Mesendoderm (in vitro differentiated cells): ENCODE measurements at regions not wholly inside any gene's neighbourhood (a gene's known extent, or its start where the extent isn't known, plus 50 kb on each side); places are given as distances from the start of the nearest gene placed in this dataset.

Source experiments
- DNase-seq: peaks from one replicate; pipeline ENCODE4 v3.0.0; 2013
- H2AK5ac ChIP-seq: 2 replicates; pipeline ENCODE4 v1.6.1; 2013; ENCODE audit warnings: low read length, inconsistent platforms
- H2BK120ac ChIP-seq: 2 replicates; pipeline ENCODE4 v1.6.1; 2013; ENCODE audit warnings: low read depth, mild to moderate bottlenecking, low read length, moderate library complexity, mixed read lengths
- H2BK15ac ChIP-seq: replicated peaks from 2 replicates; pipeline ENCODE4 v1.6.1; 2013; ENCODE audit warnings: low read depth, mild to moderate bottlenecking, moderate library complexity
- H2BK5ac ChIP-seq: 2 replicates; pipeline ENCODE4 v1.6.1; 2013; ENCODE audit warnings: low read length, inconsistent platforms
- H3K18ac ChIP-seq: 2 replicates; pipeline ENCODE4 v1.6.1; 2013; ENCODE audit warnings: mild to moderate bottlenecking, low read length, mixed read lengths
- H3K23ac ChIP-seq: one replicate; pipeline ENCODE4 v1.6.1; 2013; ENCODE audit warnings: low read length
- H3K27ac ChIP-seq: 2 replicates; pipeline ENCODE4 v1.5.1; 2013; ENCODE audit warnings: low read depth, mild to moderate bottlenecking, inconsistent platforms, low read length, moderate library complexity
- H3K27me3 ChIP-seq: 2 replicates; pipeline ENCODE4 v1.6.1; 2013; ENCODE audit warnings: low read length, control low read depth, mild to moderate bottlenecking, inconsistent platforms; ENCODE audit not compliant: insufficient read depth, poor library complexity
- H3K36me3 ChIP-seq: 2 replicates; pipeline ENCODE4 v1.6.1; 2013; ENCODE audit warnings: low read length, inconsistent platforms; ENCODE audit not compliant: control insufficient read depth, insufficient read depth
- H3K4ac ChIP-seq: one replicate; pipeline ENCODE4 v1.6.1; 2013; ENCODE audit warnings: low read depth, mild to moderate bottlenecking, low read length, moderate library complexity
- H3K4me1 ChIP-seq: 2 replicates; pipeline ENCODE4 v1.6.1; 2013; ENCODE audit warnings: low read depth, low read length, inconsistent platforms; ENCODE audit not compliant: control insufficient read depth
- H3K4me2 ChIP-seq: 2 replicates; pipeline ENCODE4 v1.6.1; 2013; ENCODE audit warnings: low read length
- H3K4me3 ChIP-seq: 2 replicates; pipeline ENCODE4 v1.5.1; 2013; ENCODE audit warnings: mild to moderate bottlenecking, low read length
- H3K56ac ChIP-seq: one replicate; pipeline ENCODE4 v1.6.1; 2013; ENCODE audit warnings: low read length
- H3K79me1 ChIP-seq: 2 replicates; pipeline ENCODE4 v1.6.1; 2013; ENCODE audit warnings: low read length, inconsistent platforms
- H3K79me2 ChIP-seq: 2 replicates; pipeline ENCODE4 v1.6.1; 2013; ENCODE audit warnings: mild to moderate bottlenecking, low read length; ENCODE audit not compliant: control insufficient read depth, insufficient read depth
- H3K9ac ChIP-seq: 2 replicates; pipeline ENCODE4 v1.6.1; 2013; ENCODE audit warnings: low read length, inconsistent platforms
- H4K5ac ChIP-seq: one replicate; pipeline ENCODE4 v1.6.1; 2013; ENCODE audit warnings: low read length
- H4K8ac ChIP-seq: one replicate; pipeline ENCODE4 v1.6.1; 2013; ENCODE audit warnings: low read depth, mild to moderate bottlenecking, control low read depth, low read length, moderate library complexity
- WGBS: extraction: QIAGEN DNeasy Blood & Tissue Kit; methylation state at CpG from one replicate; pipeline ENCODE4 v1.1.7; 2013; ENCODE audit warnings: low lambda C conversion rate, missing lambda C conversion rate; ENCODE audit not compliant: insufficient coverage; ENCODE audit errors: extremely low coverage; 5-methylcytosine and 5-hydroxymethylcytosine counted together

DNA sequence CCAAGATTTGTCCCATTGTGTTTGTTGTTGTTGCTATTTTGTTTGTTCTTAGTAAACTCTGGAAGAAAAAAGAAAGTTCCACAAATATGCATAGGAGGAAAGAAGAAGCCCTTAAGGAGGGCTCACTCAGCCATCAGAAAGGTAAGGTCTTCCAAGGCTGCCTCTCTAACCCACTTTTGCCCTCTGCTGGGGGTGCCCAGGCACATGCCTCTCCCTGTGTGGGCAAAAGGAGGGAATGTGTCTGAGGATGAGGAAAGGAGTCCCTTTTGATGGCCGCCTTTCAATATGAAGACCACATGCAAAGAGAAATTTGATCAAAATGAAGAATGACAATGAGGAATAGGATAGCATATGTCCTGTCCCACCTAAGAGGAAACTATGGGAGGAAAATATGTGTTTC is 248.2 kb upstream of the POU3F2 start:
- H3K27ac ChIP-seq: no peak overlapping the region
- no peaks in the 10 kb centered on the region for H3K79me2 ChIP-seq
- no CpG with 5 or more reads among the region's 1 CpG for WGBS
- H3K56ac ChIP-seq: no peak overlapping the region
- no peak overlapping the region for H3K4ac ChIP-seq
- no peak overlapping the region for H3K4me2 ChIP-seq
- H2BK120ac ChIP-seq: no peak overlapping the region
- no peak overlapping the region for H3K23ac ChIP-seq
- H3K4me3 ChIP-seq: no peak overlapping the region
- H2BK15ac ChIP-seq: no peak overlapping the region
- H3K9ac ChIP-seq: no peak overlapping the region
- no peak overlapping the region for H2BK5ac ChIP-seq
- no peak overlapping the region for H4K5ac ChIP-seq
- H3K4me1 ChIP-seq: no peaks in the 10 kb centered on the region
- H2AK5ac ChIP-seq: no peak overlapping the region
- H3K18ac ChIP-seq: no peak overlapping the region
- no peaks in the 10 kb centered on the region for H3K27me3 ChIP-seq
- no peaks in the 10 kb centered on the region for H3K36me3 ChIP-seq
- no peak overlapping the region for H4K8ac ChIP-seq
- no peaks in the 10 kb centered on the region for H3K79me1 ChIP-seq
- DNase-seq: peak; percentile 16

DNA sequence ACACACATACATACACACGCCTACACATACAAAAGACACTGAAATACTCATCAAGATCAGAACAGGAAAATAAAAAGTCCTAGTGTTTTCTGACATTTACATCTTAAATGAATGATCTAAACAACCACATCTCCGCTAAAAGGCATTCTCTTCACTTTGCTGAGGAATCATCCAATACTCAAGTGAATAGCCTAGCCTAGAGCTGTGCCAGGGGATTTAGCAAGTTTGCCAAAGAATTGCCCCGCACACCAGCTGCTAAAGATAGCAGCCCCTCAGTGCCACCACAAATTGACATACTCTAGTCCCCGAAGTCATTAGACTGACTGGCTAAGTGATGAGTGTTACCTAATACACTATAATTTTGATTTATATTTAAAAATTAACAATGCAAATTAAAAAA is 246.8 kb upstream of the POU3F2 start:
- no peak overlapping the region for H2AK5ac ChIP-seq
- WGBS: no CpG with 5 or more reads among the region's 4 CpGs
- no peaks in the 10 kb centered on the region for H3K79me1 ChIP-seq
- no peak overlapping the region for H3K18ac ChIP-seq
- H3K79me2 ChIP-seq: no peaks in the 10 kb centered on the region
- H2BK15ac ChIP-seq: no peak overlapping the region
- no peak overlapping the region for H3K9ac ChIP-seq
- no peak overlapping the region for H3K4ac ChIP-seq
- H3K4me1 ChIP-seq: no peaks in the 10 kb centered on the region
- DNase-seq: no peak
- H3K56ac ChIP-seq: no peak overlapping the region
- no peak overlapping the region for H4K8ac ChIP-seq
- no peak overlapping the region for H3K4me3 ChIP-seq
- H4K5ac ChIP-seq: no peak overlapping the region
- no peaks in the 10 kb centered on the region for H3K36me3 ChIP-seq
- H3K27me3 ChIP-seq: no peaks in the 10 kb centered on the region
- no peak overlapping the region for H3K23ac ChIP-seq
- no peak overlapping the region for H3K27ac ChIP-seq
- no peak overlapping the region for H2BK120ac ChIP-seq
- no peak overlapping the region for H2BK5ac ChIP-seq
- no peak overlapping the region for H3K4me2 ChIP-seq

DNA sequence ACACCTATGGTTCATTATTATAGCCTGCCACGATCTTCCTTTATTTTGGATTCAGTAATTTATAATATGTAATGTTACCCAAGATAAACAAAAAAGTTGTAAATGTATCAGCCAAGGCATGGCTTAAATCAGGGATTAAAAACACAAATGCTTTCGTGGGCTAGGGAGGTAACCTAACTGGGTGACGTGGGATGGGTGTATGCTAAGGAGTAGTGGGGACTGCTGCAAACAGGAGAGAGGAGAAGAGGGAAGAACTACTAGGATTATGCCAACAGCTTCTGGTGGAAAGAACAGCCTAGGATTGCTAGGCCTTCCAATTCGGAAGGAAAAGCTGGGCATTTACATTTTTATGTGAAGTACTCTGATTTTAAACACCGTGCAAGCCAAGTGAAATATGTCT is 244.8 kb upstream of the POU3F2 start:
- Histone ChIP-seq H2AK5ac (no peak overlapping the region), H3K4me2 (no peak overlapping the region), H3K27ac (no peak overlapping the region), H4K5ac (no peak overlapping the region), H2BK5ac (no peak overlapping the region), H2BK15ac (no peak overlapping the region), H3K56ac (no peak overlapping the region), H3K18ac (no peak overlapping the region), H3K79me2 (no peaks in the 10 kb centered on the region), H3K4me3 (no peak overlapping the region), H3K79me1 (no peaks in the 10 kb centered on the region), H3K23ac (no peak overlapping the region), H3K4me1 (no peaks in the 10 kb centered on the region), H3K9ac (no peak overlapping the region), H4K8ac (no peak overlapping the region), H3K36me3 (no peaks in the 10 kb centered on the region), H2BK120ac (no peak overlapping the region), H3K4ac (no peak overlapping the region), H3K27me3 (no peaks in the 10 kb centered on the region)
- DNase-seq: no peak
- WGBS: no CpG with 5 or more reads among the region's 5 CpGs

DNA sequence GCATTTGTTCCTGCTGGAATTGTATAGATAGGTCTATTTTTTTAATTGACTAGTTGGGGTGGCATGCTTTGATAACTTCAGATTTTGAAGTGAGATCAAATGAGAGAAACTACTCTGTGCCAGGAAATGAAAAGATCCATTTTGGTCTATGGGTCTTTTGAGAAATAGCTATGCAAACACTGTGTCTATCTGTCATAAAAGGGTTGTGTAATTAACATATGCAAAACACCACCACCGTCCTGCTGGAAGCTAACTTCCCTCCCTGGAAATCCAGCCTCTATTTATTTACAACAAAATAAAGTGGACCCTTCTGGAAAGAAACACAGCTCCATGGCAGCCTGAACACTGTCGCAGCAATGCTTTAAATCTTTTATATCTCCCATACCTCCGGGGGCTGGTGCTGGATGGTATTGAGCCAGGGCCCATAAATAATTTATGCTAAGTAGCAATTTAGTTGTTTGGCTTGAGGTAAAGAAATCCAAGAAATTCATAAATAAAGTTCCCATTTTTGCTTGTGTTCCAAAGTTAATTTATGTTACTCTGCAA is 244.2 kb upstream of the POU3F2 start:
- Histone ChIP-seq H3K4me3 (no peak overlapping the region), H3K18ac (no peak overlapping the region), H2BK15ac (no peak overlapping the region), H2AK5ac (no peak overlapping the region), H4K5ac (no peak overlapping the region), H3K23ac (no peak overlapping the region), H2BK5ac (no peak overlapping the region), H3K79me2 (no peaks in the 10 kb centered on the region), H3K4me1 (no peaks in the 10 kb centered on the region), H4K8ac (no peak overlapping the region), H3K79me1 (no peaks in the 10 kb centered on the region), H2BK120ac (no peak overlapping the region), H3K9ac (no peak overlapping the region), H3K56ac (no peak overlapping the region), H3K4ac (no peak overlapping the region), H3K27ac (no peak overlapping the region), H3K4me2 (no peak overlapping the region), H3K27me3 (no peaks in the 10 kb centered on the region), H3K36me3 (no peaks in the 10 kb centered on the region)
- WGBS: no CpG with 5 or more reads among the region's 3 CpGs
- no peak for DNase-seq

DNA sequence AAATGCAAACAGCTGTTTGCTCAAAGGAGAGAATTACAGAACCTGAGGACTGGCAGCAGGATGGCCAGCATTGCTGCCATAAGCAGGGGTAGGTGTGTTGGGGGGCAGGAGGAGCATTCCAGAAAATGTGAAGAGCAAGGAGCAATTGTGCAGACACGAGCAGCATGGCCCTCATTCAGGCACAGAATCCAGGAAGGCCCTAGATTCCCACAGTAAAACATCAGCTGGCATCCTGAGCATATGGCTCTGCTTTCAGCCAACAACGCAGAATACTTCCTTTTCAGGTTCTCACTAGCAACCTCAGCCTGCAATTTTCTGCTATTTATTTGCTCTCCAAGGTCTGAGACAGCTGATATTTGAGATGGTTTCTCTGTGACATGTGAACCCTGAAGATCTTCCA is 243.4 kb upstream of the POU3F2 start:
- Histone ChIP-seq H3K4me3 (no peak overlapping the region), H3K27ac (no peak overlapping the region), H2BK5ac (no peak overlapping the region), H2BK15ac (no peak overlapping the region), H2AK5ac (no peak overlapping the region), H3K56ac (no peak overlapping the region), H3K23ac (no peak overlapping the region), H4K8ac (no peak overlapping the region), H3K9ac (no peak overlapping the region), H3K36me3 (no peaks in the 10 kb centered on the region), H4K5ac (no peak overlapping the region), H3K18ac (no peak overlapping the region), H3K79me1 (no peaks in the 10 kb centered on the region), H3K4ac (no peak overlapping the region), H3K79me2 (no peaks in the 10 kb centered on the region), H3K4me1 (no peaks in the 10 kb centered on the region), H3K27me3 (no peaks in the 10 kb centered on the region), H3K4me2 (no peak overlapping the region), H2BK120ac (no peak overlapping the region)
- no CpG with 5 or more reads among the region's 2 CpGs for WGBS
- no peak for DNase-seq

DNA sequence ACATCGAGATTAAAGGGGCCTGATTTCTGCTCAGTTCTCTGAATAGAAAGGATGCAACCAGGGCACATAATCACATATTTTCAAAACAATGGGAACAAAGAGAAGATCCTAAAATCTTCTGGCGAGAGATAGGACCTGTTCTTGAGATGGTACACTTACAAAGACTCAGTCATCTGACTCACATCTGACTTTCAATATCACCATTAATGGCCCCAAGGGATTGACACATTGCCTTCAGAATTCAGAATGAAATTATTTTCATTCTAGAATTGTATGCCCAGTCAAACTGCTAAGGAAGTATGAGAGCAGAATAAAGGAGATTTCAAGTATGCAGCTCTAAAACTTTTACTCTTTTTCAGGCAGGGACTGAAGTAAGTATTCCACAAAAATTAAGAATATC is 240.7 kb upstream of the POU3F2 start:
- Histone ChIP-seq H3K4me1 (no peaks in the 10 kb centered on the region), H4K5ac (no peak overlapping the region), H3K79me2 (no peaks in the 10 kb centered on the region), H3K4ac (no peak overlapping the region), H2BK5ac (no peak overlapping the region), H3K56ac (no peak overlapping the region), H3K27ac (no peak overlapping the region), H2AK5ac (no peak overlapping the region), H3K9ac (no peak overlapping the region), H3K23ac (no peak overlapping the region), H4K8ac (no peak overlapping the region), H3K18ac (no peak overlapping the region), H3K4me2 (no peak overlapping the region), H2BK15ac (no peak overlapping the region), H2BK120ac (no peak overlapping the region), H3K27me3 (no peaks in the 10 kb centered on the region), H3K36me3 (no peaks in the 10 kb centered on the region), H3K4me3 (no peak overlapping the region), H3K79me1 (no peaks in the 10 kb centered on the region)
- no CpG with 5 or more reads among the region's 2 CpGs for WGBS
- DNase-seq: no peak
